HG03025 (cell line): ENCODE measurements at regions not wholly inside any gene's neighbourhood (a gene's known extent, or its start where the extent isn't known, plus 50 kb on each side); places are given as distances from the start of the nearest gene placed in this dataset.

Experiments used
- ATAC-seq: cut with Tn5 transposase; IDR thresholded peaks from one replicate; pipeline ENCODE4 v1.9.1; 2021; ENCODE audit warnings: mild to moderate bottlenecking, moderate library complexity; ENCODE audit not compliant: unreplicated experiment, low FRiP score

GRCh38 chr9:124205686-124206352 is 51.9 kb upstream of the NEK6 start:
- no peak for ATAC-seq

- no peak for ATAC-seq
Observed at GRCh38 chr9:124206391-124206790, 51.4 kb upstream of the NEK6 start.
